ENCODE measurements at regions not wholly inside any gene's neighbourhood (a gene's known extent, or its start where the extent isn't known, plus 50 kb on each side); places are given as distances from the start of the nearest gene placed in this dataset.

DNA sequence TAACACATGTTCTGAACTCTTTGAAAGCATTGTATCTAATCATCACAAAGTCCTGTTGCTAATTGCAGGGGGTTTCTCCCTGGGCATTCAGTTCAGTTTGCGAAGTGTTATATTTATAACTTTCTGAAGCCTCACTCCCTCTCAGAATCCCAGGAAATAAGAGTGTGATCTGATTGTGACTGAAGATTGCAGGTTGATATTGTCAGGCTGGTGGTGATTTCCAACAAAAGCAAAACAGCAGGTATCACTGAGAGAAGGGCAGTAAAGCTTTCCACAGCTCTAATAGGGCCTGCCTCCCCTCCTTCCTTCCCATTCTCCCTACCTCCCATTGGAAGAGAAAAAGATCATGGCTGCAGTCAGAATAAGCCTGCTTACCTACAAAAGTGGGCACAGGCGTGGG lies 466.7 kb upstream of the FSHR start:
- TF ChIP-seq EP300 (IDR thresholded peaks at IDR 0.05; ENCODE audit: borderline replicate concordance): no peak
- TF ChIP-seq, protein P1, sequence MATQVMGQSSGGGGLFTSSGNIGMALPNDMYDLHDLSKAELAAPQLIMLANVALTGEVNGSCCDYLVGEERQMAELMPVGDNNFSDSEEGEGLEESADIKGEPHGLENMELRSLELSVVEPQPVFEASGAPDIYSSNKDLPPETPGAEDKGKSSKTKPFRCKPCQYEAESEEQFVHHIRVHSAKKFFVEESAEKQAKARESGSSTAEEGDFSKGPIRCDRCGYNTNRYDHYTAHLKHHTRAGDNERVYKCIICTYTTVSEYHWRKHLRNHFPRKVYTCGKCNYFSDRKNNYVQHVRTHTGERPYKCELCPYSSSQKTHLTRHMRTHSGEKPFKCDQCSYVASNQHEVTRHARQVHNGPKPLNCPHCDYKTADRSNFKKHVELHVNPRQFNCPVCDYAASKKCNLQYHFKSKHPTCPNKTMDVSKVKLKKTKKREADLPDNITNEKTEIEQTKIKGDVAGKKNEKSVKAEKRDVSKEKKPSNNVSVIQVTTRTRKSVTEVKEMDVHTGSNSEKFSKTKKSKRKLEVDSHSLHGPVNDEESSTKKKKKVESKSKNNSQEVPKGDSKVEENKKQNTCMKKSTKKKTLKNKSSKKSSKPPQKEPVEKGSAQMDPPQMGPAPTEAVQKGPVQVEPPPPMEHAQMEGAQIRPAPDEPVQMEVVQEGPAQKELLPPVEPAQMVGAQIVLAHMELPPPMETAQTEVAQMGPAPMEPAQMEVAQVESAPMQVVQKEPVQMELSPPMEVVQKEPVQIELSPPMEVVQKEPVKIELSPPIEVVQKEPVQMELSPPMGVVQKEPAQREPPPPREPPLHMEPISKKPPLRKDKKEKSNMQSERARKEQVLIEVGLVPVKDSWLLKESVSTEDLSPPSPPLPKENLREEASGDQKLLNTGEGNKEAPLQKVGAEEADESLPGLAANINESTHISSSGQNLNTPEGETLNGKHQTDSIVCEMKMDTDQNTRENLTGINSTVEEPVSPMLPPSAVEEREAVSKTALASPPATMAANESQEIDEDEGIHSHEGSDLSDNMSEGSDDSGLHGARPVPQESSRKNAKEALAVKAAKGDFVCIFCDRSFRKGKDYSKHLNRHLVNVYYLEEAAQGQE (IDR thresholded peaks at IDR 0.05; ENCODE audit: low read depth): no peak
- TF ChIP-seq YY1 (IDR thresholded peaks at IDR 0.05; ENCODE audit: low read depth): no peak
- TF ChIP-seq, protein P2, sequence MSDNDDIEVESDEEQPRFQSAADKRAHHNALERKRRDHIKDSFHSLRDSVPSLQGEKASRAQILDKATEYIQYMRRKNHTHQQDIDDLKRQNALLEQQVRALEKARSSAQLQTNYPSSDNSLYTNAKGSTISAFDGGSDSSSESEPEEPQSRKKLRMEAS (IDR thresholded peaks at IDR 0.05): no peak
- no peak for TF ChIP-seq CREB1 (IDR thresholded peaks at IDR 0.05; ENCODE audit: low read depth)
- TF ChIP-seq, protein P3, sequence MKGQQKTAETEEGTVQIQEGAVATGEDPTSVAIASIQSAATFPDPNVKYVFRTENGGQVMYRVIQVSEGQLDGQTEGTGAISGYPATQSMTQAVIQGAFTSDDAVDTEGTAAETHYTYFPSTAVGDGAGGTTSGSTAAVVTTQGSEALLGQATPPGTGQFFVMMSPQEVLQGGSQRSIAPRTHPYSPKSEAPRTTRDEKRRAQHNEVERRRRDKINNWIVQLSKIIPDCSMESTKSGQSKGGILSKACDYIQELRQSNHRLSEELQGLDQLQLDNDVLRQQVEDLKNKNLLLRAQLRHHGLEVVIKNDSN (IDR thresholded peaks at IDR 0.05): no peak
- TF ChIP-seq EGR1 (IDR thresholded peaks at IDR 0.05): no peak
- TF ChIP-seq TEAD4 (IDR thresholded peaks at IDR 0.05): no peak
- TF ChIP-seq RAD21 (IDR thresholded peaks at IDR 0.05; ENCODE audit: low read depth): no peak
- TF ChIP-seq FOXM1 (IDR thresholded peaks at IDR 0.05; ENCODE audit: borderline replicate concordance, low read depth): no peak
- no peak for TF ChIP-seq TAF1 (IDR thresholded peaks at IDR 0.05; ENCODE audit: low read depth)
- no peak for TF ChIP-seq CEBPB (IDR thresholded peaks at IDR 0.05)
- no peak for TF ChIP-seq ZBTB7A (IDR thresholded peaks at IDR 0.05; ENCODE audit: low read depth)
